H9 (cell line): ENCODE measurements at regions not wholly inside any gene's neighbourhood (a gene's known extent, or its start where the extent isn't known, plus 50 kb on each side); places are given as distances from the start of the nearest gene placed in this dataset.
"Not testable (repeated sequence)": the region's sequence is repeated elsewhere in the genome, so short reads cannot be mapped to it uniquely, and the experiment has no call there.

Experiments
- DNase-seq: peaks from one replicate; pipeline ENCODE4 v3.0.0-alpha.2; 2017
- H2AFZ ChIP-seq: one replicate; pipeline ENCODE4 v1.6.1; 2013; ENCODE audit warnings: mild to moderate bottlenecking, low read length, control low read depth, moderate library complexity
- H2AK5ac ChIP-seq: 2 replicates; pipeline ENCODE4 v1.6.1; 2013; ENCODE audit warnings: low read length, control low read depth, mixed read lengths; ENCODE audit not compliant: insufficient read length
- H2BK120ac ChIP-seq: one replicate; pipeline ENCODE4 v1.6.1; 2013; ENCODE audit warnings: low read depth, mild to moderate bottlenecking, low read length, control low read depth, inconsistent platforms; ENCODE audit not compliant: poor library complexity, severe bottlenecking
- H2BK12ac ChIP-seq: 2 replicates; pipeline ENCODE4 v1.6.1; 2013; ENCODE audit warnings: low read length, control low read depth, mixed read lengths, low read depth; ENCODE audit not compliant: insufficient read length
- H2BK15ac ChIP-seq: 2 replicates; pipeline ENCODE4 v1.6.1; 2013; ENCODE audit warnings: low read depth, low read length, control low read depth
- H2BK20ac ChIP-seq: one replicate; pipeline ENCODE4 v1.6.1; 2013; ENCODE audit warnings: low read depth, mild to moderate bottlenecking, low read length, control low read depth, inconsistent platforms; ENCODE audit not compliant: poor library complexity, severe bottlenecking
- H2BK5ac ChIP-seq: 2 replicates; pipeline ENCODE4 v1.6.1; 2013; ENCODE audit warnings: low read length, control low read depth, mixed read lengths; ENCODE audit not compliant: insufficient read length
- H3K14ac ChIP-seq: 2 replicates; pipeline ENCODE4 v1.6.1; 2013; ENCODE audit warnings: low read length, control low read depth; ENCODE audit not compliant: insufficient read depth
- H3K18ac ChIP-seq: 2 replicates; pipeline ENCODE4 v1.6.1; 2013; ENCODE audit warnings: low read depth, mild to moderate bottlenecking, mixed read lengths, low read length, control low read depth; ENCODE audit not compliant: insufficient read length
- H3K23ac ChIP-seq: 2 replicates; pipeline ENCODE4 v1.6.1; 2013; ENCODE audit warnings: low read length, control low read depth, mixed read lengths, low read depth; ENCODE audit not compliant: insufficient read length
- H3K23me2 ChIP-seq: 2 replicates; pipeline ENCODE4 v1.6.1; 2013; ENCODE audit warnings: low read depth, mild to moderate bottlenecking, mixed read lengths, low read length, control low read depth; ENCODE audit not compliant: insufficient read length, poor library complexity, severe bottlenecking
- H3K27ac ChIP-seq: 2 replicates; pipeline ENCODE4 v1.5.1; 2013; ENCODE audit warnings: low read length, control low read depth, mixed read lengths, low read depth; ENCODE audit not compliant: insufficient read length
- H3K27me3 ChIP-seq: 2 replicates; pipeline ENCODE4 v1.6.1; 2013; ENCODE audit warnings: low read length, control low read depth, inconsistent platforms; ENCODE audit not compliant: insufficient read depth
- H3K4ac ChIP-seq: 2 replicates; pipeline ENCODE4 v1.6.1; 2013; ENCODE audit warnings: low read depth, mild to moderate bottlenecking, control low read depth, inconsistent platforms, low read length, moderate library complexity
- H3K4me1 ChIP-seq: 2 replicates; pipeline ENCODE4 v1.6.1; 2013; ENCODE audit warnings: low read length, control low read depth, inconsistent platforms; ENCODE audit not compliant: insufficient read depth
- H3K4me2 ChIP-seq: 2 replicates; pipeline ENCODE4 v1.6.1; 2013; ENCODE audit warnings: low read length, control low read depth, mixed read lengths; ENCODE audit not compliant: insufficient read length, insufficient read depth
- H3K56ac ChIP-seq: 2 replicates; pipeline ENCODE4 v1.6.1; 2013; ENCODE audit warnings: low read depth, mild to moderate bottlenecking, mixed read lengths, low read length, control low read depth; ENCODE audit not compliant: insufficient read length
- H3K79me1 ChIP-seq: 2 replicates; pipeline ENCODE4 v1.6.1; 2013; ENCODE audit warnings: low read depth, mild to moderate bottlenecking, moderate library complexity, low read length, control low read depth, inconsistent platforms; ENCODE audit not compliant: insufficient read depth, poor library complexity, severe bottlenecking
- H3K79me2 ChIP-seq: 2 replicates; pipeline ENCODE4 v1.6.1; 2013; ENCODE audit warnings: low read length, control low read depth, inconsistent platforms; ENCODE audit not compliant: insufficient read depth
- H3K9ac ChIP-seq: 2 replicates; pipeline ENCODE4 v1.6.1; 2013; ENCODE audit warnings: low read length, control low read depth, mixed read lengths; ENCODE audit not compliant: insufficient read length; ENCODE audit errors: extremely low read depth
- H3K9me3 ChIP-seq: one replicate; pipeline ENCODE4 v1.6.1; 2013; ENCODE audit warnings: low read depth, low read length, inconsistent platforms; ENCODE audit not compliant: control insufficient read depth
- H3T11ph ChIP-seq: one replicate; pipeline ENCODE4 v1.6.1; 2013; ENCODE audit warnings: mild to moderate bottlenecking, low read length, control low read depth, inconsistent platforms
- H4K20me1 ChIP-seq: one replicate; pipeline ENCODE4 v1.6.1; 2013; ENCODE audit not compliant: control insufficient read depth, insufficient read length, insufficient read depth
- H4K5ac ChIP-seq: 2 replicates; pipeline ENCODE4 v1.6.1; 2013; ENCODE audit warnings: low read depth, mild to moderate bottlenecking, mixed read lengths, low read length, control low read depth; ENCODE audit not compliant: insufficient read length
- H4K8ac ChIP-seq: replicated peaks from 2 replicates; pipeline ENCODE4 v1.6.1; 2013; ENCODE audit warnings: low read length, control low read depth, mixed read lengths, low read depth; ENCODE audit not compliant: insufficient read length
- H4K91ac ChIP-seq: 2 replicates; pipeline ENCODE4 v1.6.1; 2013; ENCODE audit warnings: low read depth, mild to moderate bottlenecking, moderate library complexity, mixed read lengths, low read length, control low read depth; ENCODE audit not compliant: insufficient read length
- H3K27ac Mint-ChIP-seq, 3 experiments: 2 replicates in 2 of 3; 3 replicates in 1 of 3; pipeline ENCODE4 v1.8.0; 2020 to 2021; ENCODE audit warnings: mixed read lengths in 3 of 3, mild to moderate bottlenecking in 1 of 3, moderate library complexity in 1 of 3
- H3K27me3 Mint-ChIP-seq: 2 replicates; pipeline ENCODE4 v1.8.0; 2021; ENCODE audit warnings: low read depth, mild to moderate bottlenecking, moderate library complexity, mixed read lengths
- H3K36me3 Mint-ChIP-seq, 3 experiments: 2 replicates in 2 of 3; 3 replicates in 1 of 3; pipeline ENCODE4 v1.8.0; 2020 to 2021; ENCODE audit warnings: low read depth in 3 of 3, mixed read lengths in 3 of 3; ENCODE audit not compliant: insufficient read depth in 1 of 3
- H3K4me1 Mint-ChIP-seq, 2 experiments: 2 replicates each; pipeline ENCODE4 v1.8.0; 2020; ENCODE audit warnings: mixed read lengths in 2 of 2
- H3K4me3 Mint-ChIP-seq, 2 experiments: 2 replicates in 1 of 2; 3 replicates in 1 of 2; pipeline ENCODE4 v1.8.0; 2020 to 2021; ENCODE audit warnings: mild to moderate bottlenecking in 2 of 2, mixed read lengths in 2 of 2, moderate library complexity in 1 of 2
- H3K9me3 Mint-ChIP-seq, 2 experiments: 2 replicates in 1 of 2; 3 replicates in 1 of 2; pipeline ENCODE4 v1.8.0; 2020; ENCODE audit warnings: mild to moderate bottlenecking in 2 of 2, mixed read lengths in 2 of 2, moderate library complexity in 1 of 2
- CTCF ChIP-seq: fragments of 200-600 bp; sonication (generic); conservative IDR thresholded peaks from 3 replicates; pipeline ENCODE4 v1.8.0; 2021; ENCODE audit warnings: antibody characterized with exemption, mild to moderate bottlenecking
- WGBS: extraction: QIAGEN DNeasy Blood & Tissue Kit; methylation state at CpG from one replicate; pipeline ENCODE4 v1.1.7; 2013; ENCODE audit warnings: missing lambda C conversion rate, low lambda C conversion rate, mixed read lengths; ENCODE audit not compliant: insufficient read length; ENCODE audit errors: extremely low coverage; 5-methylcytosine and 5-hydroxymethylcytosine counted together

GRCh38 chr14:44730860-44731259 is 223.8 kb upstream of the FSCB start:
- Histone ChIP-seq H3T11ph (no peak overlapping the region), H3K23me2 (no peaks in the 10 kb centered on the region), H3K79me2 (no peaks in the 10 kb centered on the region), H3K27me3 (no peaks in the 10 kb centered on the region), H4K20me1 (no peaks in the 10 kb centered on the region), H3K9ac (no peak overlapping the region), H3K79me1 (no peaks in the 10 kb centered on the region), H3K27ac (no peak overlapping the region), H3K4me2 (no peak overlapping the region), H3K9me3 (no peaks in the 10 kb centered on the region), H4K91ac (no peak overlapping the region), H2BK120ac (no peak overlapping the region), H2BK15ac (no peak overlapping the region), H4K8ac (no peak overlapping the region), H2BK20ac (no peak overlapping the region), H2AK5ac (no peak overlapping the region), H2BK12ac (no peak overlapping the region), H3K4ac (no peak overlapping the region), H3K4me1 (no peaks in the 10 kb centered on the region), H3K23ac (no peak overlapping the region), H3K14ac (no peak overlapping the region), H2AFZ (no peak overlapping the region), H3K18ac (no peak overlapping the region), H4K5ac (no peak overlapping the region), H2BK5ac (no peak overlapping the region), H3K56ac (no peak overlapping the region)
- Mint-ChIP-seq H3K9me3 (no peaks in the 10 kb centered on the region; a peak in 1 of 5 replicates), H3K27me3 (no peaks in the 10 kb centered on the region), H3K27ac (no peak overlapping the region), H3K4me1 (no peaks in the 10 kb centered on the region), H3K36me3 (no peaks in the 10 kb centered on the region), H3K4me3 (no peak overlapping the region)
- DNase-seq: no peak
- WGBS: no CpG with 5 or more reads among the region's 3 CpGs
- TF ChIP-seq CTCF: no peak

DNA sequence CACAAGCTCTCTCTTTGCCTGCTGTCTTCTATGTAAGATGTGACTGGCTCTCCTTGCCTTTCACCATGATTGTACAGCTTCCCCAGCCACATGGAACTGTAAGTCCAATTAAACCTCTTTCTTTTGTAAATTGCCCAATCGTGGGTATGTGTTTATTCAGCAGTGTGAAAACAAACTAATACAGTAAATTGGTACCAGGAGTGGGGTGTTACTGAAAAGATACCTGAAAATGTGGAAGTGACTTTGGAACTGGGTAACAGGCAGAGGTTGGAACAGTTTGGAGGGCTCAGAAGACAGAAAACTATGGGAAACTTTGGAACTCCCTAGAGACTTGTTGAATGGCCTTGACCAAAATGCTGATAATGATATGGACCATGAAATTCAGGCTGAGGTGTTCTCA is 214.3 kb upstream of the FSCB start:
- H3K9me3 Mint-ChIP-seq: peaks cover 29 to 35% of the 10 kb centered on the region in 2 experiments
- H2BK5ac ChIP-seq, H4K8ac ChIP-seq, H4K5ac ChIP-seq, H3K56ac ChIP-seq, H3K4me1 Mint-ChIP-seq, H2BK15ac ChIP-seq, H3K9ac ChIP-seq, H3K9me3 ChIP-seq, H2AFZ ChIP-seq, DNase-seq, H3K79me1 ChIP-seq, H3K79me2 ChIP-seq, H3K4ac ChIP-seq, H3K23me2 ChIP-seq, H3T11ph ChIP-seq, H3K4me3 Mint-ChIP-seq, H4K91ac ChIP-seq, H2BK120ac ChIP-seq, H3K27ac ChIP-seq, H3K18ac ChIP-seq, H3K27ac Mint-ChIP-seq, H3K27me3 Mint-ChIP-seq, H3K27me3 ChIP-seq, H3K4me2 ChIP-seq, H2BK12ac ChIP-seq, H2BK20ac ChIP-seq, H4K20me1 ChIP-seq, H3K14ac ChIP-seq, H3K4me1 ChIP-seq, H3K23ac ChIP-seq, H2AK5ac ChIP-seq: not testable (repeated sequence)
- peaks cover 6 to 21% (median 15%) of the 10 kb centered on the region in 3 experiments; a peak in 6 of 7 replicates for H3K36me3 Mint-ChIP-seq
- no CpG with 5 or more reads among the region's 1 CpG for WGBS
